IPS DF 19.7 (cell line): ENCODE measurements at regions not wholly inside any gene's neighbourhood (a gene's known extent, or its start where the extent isn't known, plus 50 kb on each side); places are given as distances from the start of the nearest gene placed in this dataset.

ENCODE experiments used
- DNase-seq: peaks from one replicate; pipeline ENCODE4 v3.0.0-alpha.2; 2013; ENCODE audit warnings: low read depth, low spot score

GRCh38 chr4:1464581-1465171, 58.4 kb upstream of the NKX1-1 start:
- no peak for DNase-seq

- DNase-seq: no peak
Measured at GRCh38 chr4:1463927-1464540, 57.8 kb upstream of the NKX1-1 start.

GRCh38 chr4:1463088-1463926, 57.1 kb upstream of the NKX1-1 start:
- no peak for DNase-seq

GRCh38 chr4:1462768-1463075, 56.5 kb upstream of the NKX1-1 start:
- DNase-seq: no peak

- no peak for DNase-seq
Measured at GRCh38 chr4:1462009-1462767, 55.9 kb upstream of the NKX1-1 start.

GRCh38 chr4:1460967-1461868, 55.0 kb upstream of the NKX1-1 start:
- no peak for DNase-seq

- no peak for DNase-seq
Measured at GRCh38 chr4:1459722-1460511, 53.7 kb upstream of the NKX1-1 start.

- no peak for DNase-seq
Measured at GRCh38 chr4:1459081-1459721, 53.0 kb upstream of the NKX1-1 start.

GRCh38 chr4:1458581-1458980, 52.3 kb upstream of the NKX1-1 start:
- DNase-seq: no peak
